NCI-H187 (cell line): ENCODE measurements at regions not wholly inside any gene's neighbourhood (a gene's known extent, or its start where the extent isn't known, plus 50 kb on each side); places are given as distances from the start of the nearest gene placed in this dataset.

Experiments
- DNase-seq, 2 experiments: peaks; one replicate each; lab custom pipeline; 2025; lab: John Stamatoyannopoulos, UW

DNA sequence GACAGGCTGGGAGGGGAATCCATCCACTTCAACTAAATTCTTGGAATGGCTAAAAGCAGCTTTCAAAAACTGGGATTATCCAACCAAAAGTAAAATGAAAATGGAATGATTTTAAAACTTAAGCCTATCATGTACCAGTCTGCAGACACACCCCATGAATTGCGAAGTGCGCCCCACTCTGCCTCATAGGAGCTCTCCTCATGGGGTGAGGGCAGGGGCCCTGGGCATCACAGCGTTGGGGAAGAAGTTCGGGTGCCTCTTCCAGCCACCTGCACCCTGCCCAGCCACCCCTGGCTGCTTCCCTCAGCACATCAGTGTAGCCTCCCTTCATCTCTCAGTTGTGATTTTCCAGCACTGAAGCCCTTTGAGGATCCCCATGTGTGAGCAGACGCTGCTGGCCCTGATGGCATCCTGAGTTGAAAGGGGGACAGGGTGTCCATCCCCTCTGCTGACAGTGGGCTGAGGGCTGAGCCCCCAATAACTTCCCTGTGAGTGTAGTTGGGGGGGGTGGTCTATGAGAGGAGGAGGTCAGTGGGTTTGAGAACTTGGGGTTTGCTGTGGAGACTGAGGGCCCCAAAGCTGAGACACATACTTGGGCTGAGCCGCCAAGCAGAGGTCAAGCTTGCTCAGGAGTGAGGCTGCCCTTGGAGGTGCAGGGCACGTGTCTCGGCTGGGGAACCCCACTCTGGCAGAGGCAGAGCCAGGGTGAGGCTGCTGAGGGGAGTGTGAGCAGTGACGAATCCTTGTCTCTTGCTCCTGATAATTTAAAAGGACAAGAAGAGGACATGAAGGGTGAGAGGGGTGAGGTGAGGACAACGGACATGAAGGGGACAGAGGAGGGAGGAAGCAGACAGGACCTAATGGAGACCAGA is 542.1 kb downstream of the TCERG1L start:
- no peak for DNase-seq

- no peak for DNase-seq
These were observed 541.4 kb downstream of the TCERG1L start for GRCh38 chr10:130770018-130770630.

- DNase-seq = no peak
These were observed 540.0 kb downstream of the TCERG1L start for GRCh38 chr10:130771491-130771946.

DNA sequence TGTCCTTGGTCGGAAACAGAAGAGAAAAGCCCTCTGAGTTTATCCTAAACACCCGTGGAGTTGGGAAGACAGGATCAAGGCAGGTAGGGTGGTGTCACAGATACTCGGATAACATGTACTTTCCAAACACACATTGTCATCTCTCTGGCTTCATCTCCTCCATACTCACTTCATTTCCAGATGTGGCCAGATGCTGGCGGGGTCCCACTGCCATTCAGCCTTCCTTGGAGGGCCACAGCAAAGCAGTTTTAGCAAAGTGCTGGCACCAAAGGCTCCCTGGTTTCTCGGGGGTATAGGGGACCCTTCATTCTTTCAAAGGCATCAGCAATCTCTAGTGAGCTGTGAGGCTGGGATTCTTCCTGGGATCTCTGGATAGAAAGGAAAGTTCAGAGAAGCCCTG is 539.5 kb downstream of the TCERG1L start:
- no peak for DNase-seq

DNA sequence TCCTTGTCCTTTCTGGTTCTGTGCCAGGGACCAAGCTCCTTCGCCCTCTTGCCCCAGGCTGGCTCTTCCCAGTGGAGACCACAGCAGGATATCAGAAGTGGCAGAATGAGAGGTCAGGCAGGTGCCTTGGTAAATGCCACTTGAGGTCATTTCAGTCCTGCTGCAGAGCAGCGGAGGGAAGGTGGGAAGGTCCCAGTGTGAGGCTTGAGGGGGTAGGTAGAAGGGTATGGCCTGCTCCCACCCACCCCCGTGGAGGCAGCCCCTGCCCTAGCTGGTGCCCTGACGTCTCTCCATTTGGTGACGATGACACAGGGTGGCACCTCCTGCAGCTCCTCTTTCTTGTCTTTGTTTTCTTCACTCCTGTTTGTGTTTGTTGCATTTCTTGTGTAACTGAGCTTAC is 538.8 kb downstream of the TCERG1L start:
- no peak for DNase-seq

DNA sequence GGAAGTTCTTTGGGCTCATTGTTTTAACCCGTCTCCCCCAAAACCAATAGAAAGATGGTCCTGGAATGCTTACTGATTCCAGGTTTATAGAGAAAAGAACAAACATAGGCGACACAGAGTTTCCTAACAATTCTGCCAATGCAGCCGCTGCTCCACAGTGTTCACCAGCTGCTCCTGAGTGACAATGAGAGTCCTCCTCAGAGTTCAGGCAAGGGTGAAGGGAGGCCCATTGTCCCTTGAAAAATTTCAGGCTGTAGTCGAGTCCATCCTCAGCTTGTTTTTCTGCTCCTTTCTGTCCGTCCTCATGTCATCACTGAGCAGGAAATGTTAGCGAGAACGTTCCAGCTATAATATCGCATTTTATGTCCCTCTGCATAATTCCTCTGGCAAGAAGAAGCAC is 537.6 kb downstream of the TCERG1L start:
- DNase-seq = no peak

DNA sequence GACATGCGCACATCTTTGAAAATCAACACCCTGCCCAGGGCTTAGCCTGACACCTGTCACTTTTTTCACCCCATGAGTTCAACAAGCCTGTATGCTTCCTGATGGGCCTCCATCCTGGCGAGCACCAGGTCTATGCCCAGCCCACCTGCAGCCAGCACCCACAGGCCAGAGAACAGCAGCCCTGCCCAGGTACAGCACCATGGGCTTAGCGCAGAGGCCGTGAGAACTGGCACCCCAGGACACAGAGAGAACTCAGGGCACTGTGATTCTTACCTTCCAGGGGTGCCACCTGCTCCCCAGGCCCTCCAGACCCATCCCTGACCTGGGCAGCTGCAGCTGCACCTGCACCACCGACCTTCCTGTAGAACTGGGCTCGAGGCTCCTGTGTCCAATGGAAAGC is 536.6 kb downstream of the TCERG1L start:
- no peak for DNase-seq

DNA sequence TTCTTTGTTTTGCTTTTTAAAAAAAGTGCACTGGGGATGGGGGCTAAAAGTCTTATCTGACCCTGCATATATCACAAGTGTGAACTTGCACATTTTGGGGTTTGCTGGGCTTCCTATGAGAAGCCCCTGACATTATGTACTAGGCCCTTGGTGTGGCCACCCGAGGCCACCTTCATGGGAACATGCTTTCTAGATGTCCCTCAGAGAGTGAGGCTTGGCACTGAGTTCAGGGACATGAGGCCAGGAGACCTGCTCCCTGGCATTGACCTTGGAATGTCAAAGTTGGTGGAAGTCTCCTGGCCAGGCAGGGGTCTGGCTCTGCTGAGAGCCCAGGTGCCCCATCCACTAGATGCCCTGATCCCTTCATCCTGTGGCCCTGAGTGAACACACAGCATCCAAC is 536.2 kb downstream of the TCERG1L start:
- DNase-seq = no peak

- DNase-seq = no peak
These were observed 534.8 kb downstream of the TCERG1L start for GRCh38 chr10:130776724-130777123.

- no peak for DNase-seq
These were observed 533.9 kb downstream of the TCERG1L start for GRCh38 chr10:130777507-130778165.

- DNase-seq = no peak
These were observed 533.4 kb downstream of the TCERG1L start for GRCh38 chr10:130778166-130778545.

GRCh38 chr10:130780763-130781162 is 530.8 kb downstream of the TCERG1L start:
- DNase-seq = no peak

DNA sequence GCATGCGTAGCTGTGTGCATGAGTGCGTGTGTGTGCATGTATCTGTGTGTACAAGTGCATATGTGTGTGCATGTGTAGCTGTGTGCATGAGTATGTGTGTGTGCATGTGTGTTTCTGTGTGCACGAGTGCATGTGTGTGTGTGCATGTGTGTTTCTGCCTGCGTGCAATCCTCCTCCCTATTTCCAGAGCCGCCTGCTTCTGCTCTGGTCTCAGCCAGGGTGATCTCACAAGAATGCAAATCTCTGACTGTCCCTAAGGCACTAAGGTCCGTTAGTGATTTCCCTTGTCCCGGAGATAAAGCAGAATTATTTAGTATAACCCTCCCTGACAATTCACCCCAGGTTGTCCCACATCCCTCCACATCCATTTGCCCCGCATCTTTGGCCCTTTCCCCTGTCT is 530.3 kb downstream of the TCERG1L start:
- no peak for DNase-seq

DNA sequence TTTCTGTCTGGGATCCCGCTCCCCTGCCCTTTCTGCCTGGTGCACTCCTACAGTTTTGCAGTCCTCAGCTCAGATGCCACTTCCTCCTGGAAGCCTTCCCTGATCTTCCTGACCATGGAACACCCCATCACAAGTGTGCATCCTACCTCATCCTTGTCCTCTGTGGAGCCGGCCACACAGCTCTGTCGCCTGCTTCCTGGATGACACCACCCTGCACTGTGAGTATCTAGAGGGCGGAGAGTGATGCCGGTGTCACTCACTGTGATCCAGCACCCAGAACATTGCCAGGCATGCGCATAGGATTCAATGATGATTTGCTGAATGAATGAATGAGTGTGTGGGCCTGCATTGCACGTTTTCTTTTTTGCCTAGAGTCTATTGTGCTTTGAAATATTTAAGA is 529.9 kb downstream of the TCERG1L start:
- no peak for DNase-seq

- DNase-seq = no peak
These were observed 529.1 kb downstream of the TCERG1L start for GRCh38 chr10:130782467-130782866.

DNA sequence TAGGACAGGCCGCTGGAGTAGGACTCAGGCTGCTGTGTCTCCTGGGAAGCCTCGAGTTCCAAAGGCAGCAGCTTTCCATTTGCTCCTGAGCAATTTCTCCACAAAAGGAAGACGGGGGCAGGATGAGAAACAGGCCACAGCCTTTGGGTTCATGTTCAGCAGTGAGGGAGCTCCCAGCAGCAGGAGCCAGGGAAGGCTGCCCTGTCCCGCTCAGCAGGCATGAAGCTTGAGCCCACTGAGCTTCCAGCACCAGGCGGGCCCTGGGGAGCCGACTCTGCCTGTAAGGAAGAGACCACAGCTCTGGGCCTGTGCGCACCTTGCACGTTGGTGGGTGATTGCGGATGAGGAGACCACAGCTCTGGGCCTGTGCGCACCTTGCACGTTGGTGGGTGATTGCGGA is 527.2 kb downstream of the TCERG1L start:
- DNase-seq = no peak

GRCh38 chr10:130786365-130786966 is 525.1 kb downstream of the TCERG1L start:
- no peak for DNase-seq

GRCh38 chr10:130787243-130787642 is 524.3 kb downstream of the TCERG1L start:
- DNase-seq = no peak

- no peak for DNase-seq
These were observed 523.7 kb downstream of the TCERG1L start for GRCh38 chr10:130787821-130788220.

- DNase-seq = no peak
These were observed 521.2 kb downstream of the TCERG1L start for GRCh38 chr10:130790339-130790738.

GRCh38 chr10:130792096-130792845 is 519.2 kb downstream of the TCERG1L start:
- no peak for DNase-seq

GRCh38 chr10:130795819-130796218 is 515.7 kb downstream of the TCERG1L start:
- no peak for DNase-seq
